Keratinocyte (primary cell): ENCODE measurements at regions not wholly inside any gene's neighbourhood (a gene's known extent, or its start where the extent isn't known, plus 50 kb on each side); places are given as distances from the start of the nearest gene placed in this dataset.
A peak's percentile ranks its signal among the peaks of the same experiment; 100 is the strongest.

Source experiments
- DNase-seq: peaks from one replicate; pipeline ENCODE4 v3.0.0-alpha.2; 2011; ENCODE audit warnings: low read depth, missing footprints, low spot score
- FAIRE-seq: peaks from 2 replicates; lab custom pipeline; 2011; peaks lifted over from hg19 to GRCh38; lab: Jason Lieb, UNC
- H2AFZ ChIP-seq: 2 replicates; pipeline ENCODE4 v1.6.0; 2012; ENCODE audit warnings: low read length, control low read depth, inconsistent platforms; ENCODE audit not compliant: control insufficient read depth
- H3K27ac ChIP-seq: 2 replicates; pipeline ENCODE4 v1.5.1; 2011; ENCODE audit warnings: low read length; ENCODE audit not compliant: control insufficient read depth, insufficient read depth
- H3K27me3 ChIP-seq: 3 replicates; pipeline ENCODE4 v1.6.0; 2011; ENCODE audit warnings: low read length; ENCODE audit not compliant: control insufficient read depth, insufficient read depth; ENCODE audit errors: extremely low read depth
- H3K36me3 ChIP-seq, 2 experiments: 2 replicates in 1 of 2; 3 replicates in 1 of 2; pipeline ENCODE4 v1.5.1; 2011; ENCODE audit warnings: low read length in 2 of 2, mild to moderate bottlenecking in 1 of 2; ENCODE audit not compliant: control insufficient read depth in 2 of 2, insufficient read depth in 2 of 2; ENCODE audit errors: extremely low read depth in 1 of 2
- H3K4me1 ChIP-seq: 3 replicates; pipeline ENCODE4 v1.5.1; 2011; ENCODE audit warnings: low read length; ENCODE audit not compliant: control insufficient read depth, insufficient read depth; ENCODE audit errors: extremely low read depth
- H3K4me2 ChIP-seq: 3 replicates; pipeline ENCODE4 v1.6.0; 2011; ENCODE audit warnings: low read depth, low read length; ENCODE audit not compliant: control insufficient read depth, insufficient read depth; ENCODE audit errors: extremely low read depth
- H3K4me3 ChIP-seq, 3 experiments: fragments of 200-600 bp in 1 of 3; sonication (generic) in 1 of 3; 2 replicates in 2 of 3; 3 replicates in 1 of 3; pipeline ENCODE4 v1.5.1; 2011 to 2016; ENCODE audit warnings: low read length in 3 of 3, mild to moderate bottlenecking in 3 of 3, control low read depth in 2 of 3, inconsistent platforms in 1 of 3, low read depth in 1 of 3, mixed read lengths in 1 of 3, mixed run types in 1 of 3, moderate library complexity in 1 of 3; ENCODE audit not compliant: control insufficient read depth in 2 of 3, insufficient read depth in 2 of 3; ENCODE audit errors: extremely low read depth in 1 of 3
- H3K79me2 ChIP-seq: 2 replicates; pipeline ENCODE4 v1.6.0; 2012; ENCODE audit warnings: low read length; ENCODE audit not compliant: control insufficient read depth, insufficient read depth
- H3K9ac ChIP-seq: 3 replicates; pipeline ENCODE4 v1.6.0; 2011; ENCODE audit warnings: low read length; ENCODE audit not compliant: control insufficient read depth, insufficient read depth; ENCODE audit errors: extremely low read depth
- H3K9me1 ChIP-seq: 3 replicates; pipeline ENCODE4 v1.6.0; 2011; ENCODE audit warnings: low read length; ENCODE audit not compliant: control insufficient read depth, insufficient read depth; ENCODE audit errors: extremely low read depth
- H3K9me3 ChIP-seq: 2 replicates; pipeline ENCODE4 v1.5.1; 2012; ENCODE audit warnings: low read depth, low read length; ENCODE audit not compliant: control insufficient read depth
- H4K20me1 ChIP-seq: 3 replicates; pipeline ENCODE4 v1.6.0; 2011; ENCODE audit warnings: low read length; ENCODE audit not compliant: control insufficient read depth, insufficient read depth; ENCODE audit errors: extremely low read depth
- EZH2 ChIP-seq: IDR thresholded peaks from one replicate; pipeline ENCODE4 v1.6.1; 2012; ENCODE audit warnings: inconsistent platforms, mild to moderate bottlenecking, low read length, moderate library complexity
- dilution Hi-C: fragments of 300-500 bp; cut with MboI; formaldehyde crosslinking; loops from one replicate; pipeline ENCODE4 v1.7.0; 2020; ENCODE audit warnings: low sequenced_read_pairs; ENCODE audit not compliant: extremely low pct_ligation_motif_present
- TF ChIP-seq, protein P1 (sequence below), 3 experiments: IDR thresholded peaks in 1 of 3; conservative IDR thresholded peaks in 1 of 3; optimal IDR thresholded peaks in 1 of 3; 2 replicates in 2 of 3; 3 replicates in 1 of 3; pipeline versions ENCODE3 to v1.5.1; 2011; ENCODE audit warnings: low read length in 3 of 3, mild to moderate bottlenecking in 3 of 3, moderate library complexity in 2 of 3, control low read depth in 1 of 3, inconsistent platforms in 1 of 3; ENCODE audit not compliant: insufficient read depth in 2 of 3; ENCODE audit errors: extremely low read depth in 1 of 3

DNA sequence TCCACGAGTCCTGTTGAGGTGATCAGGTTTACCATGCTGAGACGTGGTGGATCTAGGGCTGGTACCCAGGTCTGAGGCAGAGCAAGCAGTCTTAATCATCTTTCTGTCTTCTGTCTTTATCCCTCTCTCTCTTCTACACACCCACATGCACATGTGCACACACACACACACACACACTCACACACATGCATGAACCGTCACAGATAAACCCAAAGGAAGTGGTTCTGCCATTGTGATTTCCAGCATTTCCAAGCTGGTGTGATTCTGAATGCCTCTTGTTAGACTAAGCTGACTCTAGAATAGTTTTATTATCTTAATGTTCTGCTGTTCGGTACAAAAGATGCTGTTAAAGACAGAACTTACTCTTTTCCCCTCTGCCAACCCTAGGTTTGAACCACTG is 411.8 kb upstream of the SALL1 start:
- no peaks in the 10 kb centered on the region for H3K9me1 ChIP-seq
- peak overlapping the region; percentile 27 for H2AFZ ChIP-seq
- no peak overlapping the region for H3K27ac ChIP-seq
- dilution Hi-C loops, result no loop called here
- no peak for FAIRE-seq
- no peak overlapping the region for H3K4me3 ChIP-seq
- H3K36me3 ChIP-seq, result no peaks in the 10 kb centered on the region
- H4K20me1 ChIP-seq, result no peaks in the 10 kb centered on the region
- no peaks in the 10 kb centered on the region for H3K9me3 ChIP-seq
- no peak overlapping the region for H3K9ac ChIP-seq
- TF ChIP-seq, protein P1, sequence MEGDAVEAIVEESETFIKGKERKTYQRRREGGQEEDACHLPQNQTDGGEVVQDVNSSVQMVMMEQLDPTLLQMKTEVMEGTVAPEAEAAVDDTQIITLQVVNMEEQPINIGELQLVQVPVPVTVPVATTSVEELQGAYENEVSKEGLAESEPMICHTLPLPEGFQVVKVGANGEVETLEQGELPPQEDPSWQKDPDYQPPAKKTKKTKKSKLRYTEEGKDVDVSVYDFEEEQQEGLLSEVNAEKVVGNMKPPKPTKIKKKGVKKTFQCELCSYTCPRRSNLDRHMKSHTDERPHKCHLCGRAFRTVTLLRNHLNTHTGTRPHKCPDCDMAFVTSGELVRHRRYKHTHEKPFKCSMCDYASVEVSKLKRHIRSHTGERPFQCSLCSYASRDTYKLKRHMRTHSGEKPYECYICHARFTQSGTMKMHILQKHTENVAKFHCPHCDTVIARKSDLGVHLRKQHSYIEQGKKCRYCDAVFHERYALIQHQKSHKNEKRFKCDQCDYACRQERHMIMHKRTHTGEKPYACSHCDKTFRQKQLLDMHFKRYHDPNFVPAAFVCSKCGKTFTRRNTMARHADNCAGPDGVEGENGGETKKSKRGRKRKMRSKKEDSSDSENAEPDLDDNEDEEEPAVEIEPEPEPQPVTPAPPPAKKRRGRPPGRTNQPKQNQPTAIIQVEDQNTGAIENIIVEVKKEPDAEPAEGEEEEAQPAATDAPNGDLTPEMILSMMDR (optimal IDR thresholded peaks at IDR 0.05 in 1 of 3, IDR thresholded peaks at IDR 0.05 in 1 of 3, conservative IDR thresholded peaks at IDR 0.05 in 1 of 3; ENCODE audit: extremely low read depth in 1 of 3, insufficient read depth in 2 of 3, low read length in 3 of 3), result no peak
- TF ChIP-seq EZH2, result no peak
- no peaks in the 10 kb centered on the region for H3K4me1 ChIP-seq
- no peaks in the 10 kb centered on the region for H3K79me2 ChIP-seq
- H3K4me2 ChIP-seq, result no peak overlapping the region
- H3K27me3 ChIP-seq, result no peaks in the 10 kb centered on the region
- DNase-seq, result no peak

DNA sequence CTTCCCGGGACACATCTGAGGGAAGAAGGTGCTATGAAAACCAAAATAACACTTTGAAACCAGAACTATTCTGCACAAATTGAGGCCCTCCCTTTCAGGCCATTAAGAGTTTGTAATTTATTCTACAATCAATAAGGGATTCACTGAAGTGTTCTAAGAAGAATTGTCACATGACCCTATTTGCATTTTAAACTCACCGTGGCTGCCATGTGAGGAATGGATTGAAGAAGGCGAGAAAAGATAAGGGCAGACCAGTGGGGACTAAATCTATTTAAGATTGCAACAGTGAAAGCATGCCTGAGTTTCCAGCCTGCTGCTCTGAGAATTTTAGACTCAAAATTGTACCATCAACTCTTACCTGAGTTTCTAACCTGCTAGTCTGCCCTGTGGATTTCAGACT is 408.8 kb upstream of the SALL1 start:
- Histone ChIP-seq H4K20me1 (no peaks in the 10 kb centered on the region), H3K27me3 (no peaks in the 10 kb centered on the region), H3K27ac (no peak overlapping the region), H3K4me1 (peaks cover 27% of the 10 kb centered on the region), H3K79me2 (no peaks in the 10 kb centered on the region), H3K9me1 (no peaks in the 10 kb centered on the region), H3K4me3 (no peak overlapping the region), H3K4me2 (no peak overlapping the region), H3K36me3 (no peaks in the 10 kb centered on the region), H2AFZ (no peak overlapping the region), H3K9me3 (no peaks in the 10 kb centered on the region), H3K9ac (no peak overlapping the region)
- FAIRE-seq, result no peak
- dilution Hi-C loops, result no loop called here
- no peak for DNase-seq
- no peak for TF ChIP-seq EZH2
- TF ChIP-seq, protein P1 (optimal IDR thresholded peaks at IDR 0.05 in 1 of 3, IDR thresholded peaks at IDR 0.05 in 1 of 3, conservative IDR thresholded peaks at IDR 0.05 in 1 of 3; ENCODE audit: extremely low read depth in 1 of 3, insufficient read depth in 2 of 3, low read length in 3 of 3), result no peak
